ENCODE measurements at regions not wholly inside any gene's neighbourhood (a gene's known extent, or its start where the extent isn't known, plus 50 kb on each side); places are given as distances from the start of the nearest gene placed in this dataset.

- Histone ChIP-seq H3K27ac (peak overlapping the region; percentile 51), H3K4me1 (peaks cover 30% of the 10 kb centered on the region), H3K9me3 (no peaks in the 10 kb centered on the region), H3K4me3 (peak overlapping the region; percentile 10 to 38), H3K36me3 (no peaks in the 10 kb centered on the region), H3K27me3 (no peaks in the 10 kb centered on the region)
- TF ChIP-seq POLR2AphosphoS5 (IDR thresholded peaks at IDR 0.05; ENCODE audit: insufficient read depth in 1 of 2, low read depth in 1 of 2) (peak; percentile 67 to 82), POLR2A (IDR thresholded peaks at IDR 0.05) (no peak), CTCF (IDR thresholded peaks at IDR 0.05) (no peak)
- intact Hi-C loops (cut with DNase I), result loop anchor here (10.0 kb wide), 2 partner anchors 150 to 380 kb away; partner anchors contain the start of gene TLE3
- DNase-seq (ENCODE audit: extremely low spot score in 2 of 2), result peak in 1 of 2 donors; percentile 93
These were observed 288.6 kb downstream of the UACA start for GRCh38 chr15:70474471-70475406.

DNA sequence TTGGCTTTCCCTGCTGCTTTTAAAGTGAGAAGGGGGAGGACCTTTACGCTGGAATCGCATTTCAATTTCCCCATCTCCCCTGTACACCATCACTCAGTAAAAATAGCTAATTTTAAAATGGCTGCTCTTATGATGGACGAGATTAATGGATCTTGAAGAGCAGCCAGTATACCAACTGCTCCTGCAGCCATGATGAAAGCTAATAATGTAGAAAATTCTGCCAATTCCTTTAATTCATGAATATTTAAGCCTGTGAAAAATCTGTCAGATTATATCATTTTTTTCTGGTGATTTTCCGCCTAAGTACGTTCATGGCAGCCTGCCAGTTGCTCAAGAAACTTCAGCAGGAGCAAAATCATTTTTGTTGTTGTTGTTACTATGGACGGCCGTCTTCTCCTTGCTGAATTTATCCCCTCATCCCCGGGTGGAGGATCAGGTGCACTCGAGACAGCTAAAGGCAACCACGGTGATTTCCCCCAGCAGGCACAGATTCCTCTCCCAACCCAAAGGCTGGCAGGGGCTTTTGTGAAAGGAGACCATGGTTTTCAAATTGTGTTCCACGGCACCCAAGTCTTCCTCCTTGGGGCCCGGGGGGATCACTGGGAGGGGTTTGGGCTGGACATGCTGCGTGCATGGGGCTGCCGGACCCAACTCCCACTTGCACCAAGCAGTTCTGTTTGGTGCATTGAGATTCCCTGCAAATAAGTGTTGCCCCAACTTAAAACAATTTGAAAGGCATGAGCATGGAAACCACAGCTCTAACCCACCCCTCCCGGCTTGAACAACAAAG, 289.6 kb downstream of the UACA start:
- Histone ChIP-seq H3K27ac (peak overlapping the region; percentile 51), H3K36me3 (no peaks in the 10 kb centered on the region), H3K27me3 (no peaks in the 10 kb centered on the region), H3K9me3 (no peaks in the 10 kb centered on the region), H3K4me1 (peaks cover 30% of the 10 kb centered on the region), H3K4me3 (peak overlapping the region in 1 of 2 donors; percentile 10)
- DNase-seq (ENCODE audit: extremely low spot score in 2 of 2), result no peak
- intact Hi-C loops (cut with DNase I), result loop anchor here (10.0 kb wide), 2 partner anchors 149 to 379 kb away; partner anchors contain the start of gene TLE3
- TF ChIP-seq POLR2AphosphoS5 (IDR thresholded peaks at IDR 0.05; ENCODE audit: insufficient read depth in 1 of 2, low read depth in 1 of 2), result no peak
- TF ChIP-seq CTCF (IDR thresholded peaks at IDR 0.05), result no peak
- no peak for TF ChIP-seq POLR2A (IDR thresholded peaks at IDR 0.05)

DNA sequence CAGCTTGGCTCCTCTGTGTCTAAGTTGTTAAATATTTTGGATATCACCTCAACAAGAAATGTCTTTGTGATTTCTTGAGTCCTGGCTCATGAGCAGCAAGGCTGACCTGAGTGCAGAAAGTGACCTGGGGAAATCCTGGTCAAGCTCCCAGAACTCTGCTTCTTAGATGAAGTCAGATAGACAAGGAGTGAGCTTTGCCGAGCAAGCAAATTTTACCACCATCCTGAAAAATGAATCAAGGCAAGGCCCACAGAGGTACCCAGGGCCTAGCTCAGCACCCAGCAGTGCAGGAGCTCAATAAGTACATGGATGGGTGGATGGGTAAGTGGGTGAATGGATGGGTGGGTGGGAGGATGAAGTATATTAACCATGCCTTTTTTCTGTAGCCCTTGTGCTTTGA, 291.8 kb downstream of the UACA start:
- Histone ChIP-seq H3K27ac (no peak overlapping the region), H3K4me3 (no peak overlapping the region), H3K36me3 (no peaks in the 10 kb centered on the region), H3K9me3 (no peaks in the 10 kb centered on the region), H3K4me1 (peaks cover 30% of the 10 kb centered on the region), H3K27me3 (no peaks in the 10 kb centered on the region)
- no peak for DNase-seq (ENCODE audit: extremely low spot score in 2 of 2)
- intact Hi-C loops (cut with DNase I), result loop anchor here (10.0 kb wide), 2 partner anchors 147 to 377 kb away; partner anchors contain the start of gene TLE3
- TF ChIP-seq POLR2A (IDR thresholded peaks at IDR 0.05) (no peak), CTCF (IDR thresholded peaks at IDR 0.05) (no peak)

GRCh38 chr15:70470556-70471191, 292.7 kb downstream of the UACA start:
- no peak overlapping the region for H3K4me3 ChIP-seq
- no peaks in the 10 kb centered on the region for H3K27me3 ChIP-seq
- intact Hi-C loops (cut with DNase I), result loop anchor here (10.0 kb wide), 2 partner anchors 146 to 376 kb away; partner anchors contain the start of gene TLE3
- no peak for TF ChIP-seq POLR2A (IDR thresholded peaks at IDR 0.05)
- TF ChIP-seq POLR2AphosphoS5 (IDR thresholded peaks at IDR 0.05; ENCODE audit: insufficient read depth in 1 of 2, low read depth in 1 of 2), result no peak
- TF ChIP-seq CTCF (IDR thresholded peaks at IDR 0.05), result no peak
- no peaks in the 10 kb centered on the region for H3K36me3 ChIP-seq
- H3K9me3 ChIP-seq, result no peaks in the 10 kb centered on the region
- H3K27ac ChIP-seq, result no peak overlapping the region
- DNase-seq (ENCODE audit: extremely low spot score in 2 of 2), result no peak
- H3K4me1 ChIP-seq, result peaks cover 26% of the 10 kb centered on the region
